ENCODE measurements at regions not wholly inside any gene's neighbourhood (a gene's known extent, or its start where the extent isn't known, plus 50 kb on each side); places are given as distances from the start of the nearest gene placed in this dataset.

DNA sequence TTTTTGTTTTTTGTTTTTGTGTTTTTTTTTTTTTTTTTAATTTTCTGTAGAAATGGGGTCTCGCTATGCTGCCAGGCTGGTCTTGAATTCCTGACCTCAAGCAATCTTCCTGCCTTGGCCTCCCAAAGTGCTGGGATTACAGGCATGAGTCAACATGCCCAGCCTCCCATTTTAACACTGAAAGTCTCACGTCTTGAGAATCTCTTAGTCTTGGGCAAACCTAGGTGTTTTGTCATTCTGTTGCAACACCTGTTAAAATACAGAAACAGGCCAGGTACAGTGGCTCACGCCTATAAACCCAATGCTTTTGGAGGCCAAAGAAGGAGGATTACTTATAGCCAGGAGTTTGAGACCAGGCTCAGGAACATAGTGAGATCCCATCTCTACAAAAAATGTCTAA, 599.0 kb downstream of the TLR4 start:
- H3K9me3 ChIP-seq (ENCODE audit: control insufficient read depth in 2 of 3, insufficient read depth in 1 of 3, low read length in 3 of 3): no peaks in the 10 kb centered on the region
- H3K4me3 ChIP-seq (ENCODE audit: low read length in 3 of 3): no peak overlapping the region
- no peaks in the 10 kb centered on the region for H3K36me3 ChIP-seq (ENCODE audit: control insufficient read depth in 2 of 3, insufficient read depth in 3 of 3, low read length in 3 of 3)
- no peaks in the 10 kb centered on the region for H3K4me1 ChIP-seq (ENCODE audit: control insufficient read depth in 2 of 3, insufficient read depth in 2 of 3, low read depth in 1 of 3, low read length in 3 of 3)
- DNase-seq: no peak
- no peak overlapping the region for H3K9ac ChIP-seq (ENCODE audit: low read length in 3 of 3)
- TF ChIP-seq, protein P1, sequence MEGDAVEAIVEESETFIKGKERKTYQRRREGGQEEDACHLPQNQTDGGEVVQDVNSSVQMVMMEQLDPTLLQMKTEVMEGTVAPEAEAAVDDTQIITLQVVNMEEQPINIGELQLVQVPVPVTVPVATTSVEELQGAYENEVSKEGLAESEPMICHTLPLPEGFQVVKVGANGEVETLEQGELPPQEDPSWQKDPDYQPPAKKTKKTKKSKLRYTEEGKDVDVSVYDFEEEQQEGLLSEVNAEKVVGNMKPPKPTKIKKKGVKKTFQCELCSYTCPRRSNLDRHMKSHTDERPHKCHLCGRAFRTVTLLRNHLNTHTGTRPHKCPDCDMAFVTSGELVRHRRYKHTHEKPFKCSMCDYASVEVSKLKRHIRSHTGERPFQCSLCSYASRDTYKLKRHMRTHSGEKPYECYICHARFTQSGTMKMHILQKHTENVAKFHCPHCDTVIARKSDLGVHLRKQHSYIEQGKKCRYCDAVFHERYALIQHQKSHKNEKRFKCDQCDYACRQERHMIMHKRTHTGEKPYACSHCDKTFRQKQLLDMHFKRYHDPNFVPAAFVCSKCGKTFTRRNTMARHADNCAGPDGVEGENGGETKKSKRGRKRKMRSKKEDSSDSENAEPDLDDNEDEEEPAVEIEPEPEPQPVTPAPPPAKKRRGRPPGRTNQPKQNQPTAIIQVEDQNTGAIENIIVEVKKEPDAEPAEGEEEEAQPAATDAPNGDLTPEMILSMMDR (IDR thresholded peaks at IDR 0.05; ENCODE audit: borderline replicate concordance, extremely low read depth, insufficient read depth): no peak
- H3K27me3 ChIP-seq (ENCODE audit: control insufficient read depth, insufficient read depth, low read length): no peaks in the 10 kb centered on the region
- FAIRE-seq: no peak
- intact Hi-C loops (cut with DNase I): no loop called here
- H3K27ac ChIP-seq (ENCODE audit: low read depth in 2 of 2, low read length in 2 of 2): no peak overlapping the region

DNA sequence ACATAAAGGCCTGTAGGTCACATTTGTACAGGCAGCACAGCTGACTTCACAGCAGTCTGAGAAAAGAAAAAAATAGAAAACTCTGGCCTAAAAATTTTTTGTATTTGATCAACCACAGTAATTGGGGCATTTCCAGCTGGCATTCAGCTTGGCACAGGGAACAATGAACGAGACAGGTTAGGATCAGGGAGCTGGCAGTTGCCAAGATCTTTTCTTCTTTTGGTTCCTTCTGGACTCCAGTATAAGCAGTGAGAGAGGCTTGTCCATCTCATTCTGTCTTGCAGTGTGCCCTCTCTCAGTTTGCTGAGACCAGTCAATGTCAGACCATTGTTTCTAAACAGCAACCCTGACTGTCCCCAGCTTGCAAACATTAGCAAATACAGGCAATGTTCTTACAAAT, 601.1 kb downstream of the TLR4 start:
- DNase-seq (no peak), FAIRE-seq (no peak)
- intact Hi-C loops (cut with DNase I): no loop called here
- H3K4me3 ChIP-seq (ENCODE audit: low read length in 3 of 3): no peak overlapping the region
- no peaks in the 10 kb centered on the region for H3K4me1 ChIP-seq (ENCODE audit: control insufficient read depth in 2 of 3, insufficient read depth in 2 of 3, low read depth in 1 of 3, low read length in 3 of 3)
- no peaks in the 10 kb centered on the region for H3K36me3 ChIP-seq (ENCODE audit: control insufficient read depth in 2 of 3, insufficient read depth in 3 of 3, low read length in 3 of 3)
- H3K27me3 ChIP-seq (ENCODE audit: control insufficient read depth, insufficient read depth, low read length): no peaks in the 10 kb centered on the region
- H3K9me3 ChIP-seq (ENCODE audit: control insufficient read depth in 2 of 3, insufficient read depth in 1 of 3, low read length in 3 of 3): no peaks in the 10 kb centered on the region
- H3K9ac ChIP-seq (ENCODE audit: low read length in 3 of 3): no peak overlapping the region
- H3K27ac ChIP-seq (ENCODE audit: low read depth in 2 of 2, low read length in 2 of 2): no peak overlapping the region
- TF ChIP-seq, protein P1 (IDR thresholded peaks at IDR 0.05; ENCODE audit: borderline replicate concordance, extremely low read depth, insufficient read depth): no peak

DNA sequence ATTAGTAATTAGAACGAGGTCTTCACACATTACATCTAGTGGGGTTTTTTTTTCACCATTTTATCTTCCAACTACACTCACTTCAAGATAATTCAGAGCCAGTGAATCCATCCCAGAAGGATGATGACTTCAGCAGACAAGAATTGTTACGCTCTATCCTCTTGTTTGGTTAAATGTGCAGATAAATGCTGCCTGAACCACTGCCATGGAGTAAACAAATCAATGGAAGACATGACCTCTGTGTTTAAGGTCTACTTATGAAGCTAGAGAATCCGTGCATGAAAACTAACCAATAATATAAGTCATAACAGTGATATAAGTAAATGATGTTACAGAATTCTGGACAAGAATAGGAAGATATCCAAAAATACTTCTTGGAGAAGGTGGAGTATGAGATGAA, 602.6 kb downstream of the TLR4 start:
- Histone ChIP-seq H3K27ac (ENCODE audit: low read depth in 2 of 2, low read length in 2 of 2) (no peak overlapping the region), H3K4me3 (ENCODE audit: low read length in 3 of 3) (no peak overlapping the region), H3K27me3 (ENCODE audit: control insufficient read depth, insufficient read depth, low read length) (no peaks in the 10 kb centered on the region), H3K9ac (ENCODE audit: low read length in 3 of 3) (no peak overlapping the region), H3K36me3 (ENCODE audit: control insufficient read depth in 2 of 3, insufficient read depth in 3 of 3, low read length in 3 of 3) (no peaks in the 10 kb centered on the region), H3K4me1 (ENCODE audit: control insufficient read depth in 2 of 3, insufficient read depth in 2 of 3, low read depth in 1 of 3, low read length in 3 of 3) (no peaks in the 10 kb centered on the region), H3K9me3 (ENCODE audit: control insufficient read depth in 2 of 3, insufficient read depth in 1 of 3, low read length in 3 of 3) (no peaks in the 10 kb centered on the region)
- intact Hi-C loops (cut with DNase I): no loop called here
- FAIRE-seq: no peak
- TF ChIP-seq, protein P1 (IDR thresholded peaks at IDR 0.05; ENCODE audit: borderline replicate concordance, extremely low read depth, insufficient read depth): no peak
- no peak for DNase-seq

DNA sequence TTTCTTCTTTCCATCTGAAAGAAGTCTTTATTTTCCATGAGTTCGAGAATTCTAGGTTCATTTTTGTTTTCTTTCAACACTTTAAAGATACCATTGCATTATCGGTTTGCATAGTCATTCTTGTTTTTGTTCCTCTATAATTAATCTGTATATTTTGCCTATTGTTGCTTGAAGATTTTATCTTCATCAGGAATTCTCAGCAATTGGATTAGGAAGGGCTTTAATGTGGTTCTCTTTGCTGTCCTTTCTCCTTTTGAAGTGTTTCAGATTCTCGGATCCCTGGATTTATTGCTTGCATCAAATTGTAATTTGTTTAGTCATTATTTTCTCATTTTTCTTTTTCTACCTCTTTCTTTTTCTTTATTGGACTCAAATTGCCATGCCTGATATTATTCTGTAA, 609.8 kb downstream of the TLR4 start:
- H3K36me3 ChIP-seq (ENCODE audit: control insufficient read depth in 2 of 3, insufficient read depth in 3 of 3, low read length in 3 of 3): no peaks in the 10 kb centered on the region
- no peak for FAIRE-seq
- intact Hi-C loops (cut with DNase I): no loop called here

More for the DNA sequence above, 609.8 kb downstream of the TLR4 start:
- Histone ChIP-seq H3K9me3 (ENCODE audit: control insufficient read depth in 2 of 3, insufficient read depth in 1 of 3, low read length in 3 of 3) (no peaks in the 10 kb centered on the region), H3K4me3 (ENCODE audit: low read length in 3 of 3) (no peak overlapping the region), H3K9ac (ENCODE audit: low read length in 3 of 3) (no peak overlapping the region), H3K27ac (ENCODE audit: low read depth in 2 of 2, low read length in 2 of 2) (no peak overlapping the region), H3K4me1 (ENCODE audit: control insufficient read depth in 2 of 3, insufficient read depth in 2 of 3, low read depth in 1 of 3, low read length in 3 of 3) (peaks cover 0 to 11% (median 4%) of the 10 kb centered on the region in 3 donors), H3K27me3 (ENCODE audit: control insufficient read depth, insufficient read depth, low read length) (no peaks in the 10 kb centered on the region)
- TF ChIP-seq, protein P1 (IDR thresholded peaks at IDR 0.05; ENCODE audit: borderline replicate concordance, extremely low read depth, insufficient read depth): no peak
- DNase-seq: no peak
